ENCODE measurements at regions not wholly inside any gene's neighbourhood (a gene's known extent, or its start where the extent isn't known, plus 50 kb on each side); places are given as distances from the start of the nearest gene placed in this dataset.

- no peak for DNase-seq
Measured at GRCh38 chr15:29356786-29357185, 87.2 kb upstream of the NSMCE3 start.

- DNase-seq = no peak
Measured at GRCh38 chr15:29355477-29355876, 85.9 kb upstream of the NSMCE3 start.

GRCh38 chr15:29352402-29352801 lies 82.8 kb upstream of the NSMCE3 start:
- no peak for DNase-seq

GRCh38 chr15:29349196-29349595 lies 79.6 kb upstream of the NSMCE3 start:
- no peak for DNase-seq

- no peak for DNase-seq
Measured at GRCh38 chr15:29348336-29348914, 78.8 kb upstream of the NSMCE3 start.

- DNase-seq = no peak
Measured at GRCh38 chr15:29346998-29347397, 77.4 kb upstream of the NSMCE3 start.

GRCh38 chr15:29345549-29346525 lies 76.2 kb upstream of the NSMCE3 start:
- no peak for DNase-seq

GRCh38 chr15:29344474-29344873 lies 74.9 kb upstream of the NSMCE3 start:
- no peak for DNase-seq

GRCh38 chr15:29343229-29343628 lies 73.6 kb upstream of the NSMCE3 start:
- no peak for DNase-seq

GRCh38 chr15:29342201-29342600 lies 72.6 kb upstream of the NSMCE3 start:
- DNase-seq = no peak

- no peak for DNase-seq
Measured at GRCh38 chr15:29337156-29337959, 67.7 kb upstream of the NSMCE3 start.

GRCh38 chr15:29334544-29334943 lies 64.9 kb upstream of the NSMCE3 start:
- no peak for DNase-seq

GRCh38 chr15:29333261-29333660 lies 63.6 kb upstream of the NSMCE3 start:
- no peak for DNase-seq

- DNase-seq = no peak
Measured at GRCh38 chr15:29331669-29332068, 62.0 kb upstream of the NSMCE3 start.

GRCh38 chr15:29331071-29331470 lies 61.4 kb upstream of the NSMCE3 start:
- no peak for DNase-seq

GRCh38 chr15:29324746-29325145 lies 55.1 kb upstream of the NSMCE3 start:
- DNase-seq = no peak

- DNase-seq = no peak
Measured at GRCh38 chr15:29323557-29323956, 53.9 kb upstream of the NSMCE3 start.

- DNase-seq = no peak
Measured at GRCh38 chr15:29322415-29322814, 52.8 kb upstream of the NSMCE3 start.

- no peak for DNase-seq
Measured at GRCh38 chr15:29320420-29320819, 50.8 kb upstream of the NSMCE3 start.

GRCh38 chr15:29319823-29320222 lies 50.2 kb upstream of the NSMCE3 start:
- DNase-seq = no peak

All from NCI-H1694 (cell line).